GM23338 (cell line): ENCODE measurements at regions not wholly inside any gene's neighbourhood (a gene's known extent, or its start where the extent isn't known, plus 50 kb on each side); places are given as distances from the start of the nearest gene placed in this dataset.

Experiments
- ATAC-seq: fragments of 200-7000 bp; cut with Tn5 transposase; 3 replicates; pipeline ENCODE4 v1.9.1; 2020
- DNase-seq: peaks from one replicate; pipeline ENCODE4 v3.0.0-alpha.2; 2015; ENCODE audit warnings: low spot score
- H2AFZ ChIP-seq: fragments of 200-600 bp; sonication (generic); 2 replicates; pipeline ENCODE4 v1.8.0; 2016; ENCODE audit warnings: antibody characterized with exemption, mild to moderate bottlenecking, moderate library complexity
- H3F3A ChIP-seq: fragments of 200-600 bp; sonication (generic); replicated peaks from 2 replicates; pipeline ENCODE4 v1.8.0; 2017; ENCODE audit warnings: antibody characterized with exemption, mixed run types, low read depth
- H3K27ac ChIP-seq: fragments of 200-600 bp; sonication (generic); 2 replicates; pipeline ENCODE4 v1.6.1; 2016; ENCODE audit warnings: low read depth
- H3K27me3 ChIP-seq: fragments of 200-600 bp; sonication (generic); 2 replicates; pipeline ENCODE4 v1.8.0; 2016; ENCODE audit warnings: mild to moderate bottlenecking, mixed run types, moderate library complexity; ENCODE audit not compliant: insufficient read depth
- H3K36me3 ChIP-seq: fragments of 200-600 bp; sonication (generic); 2 replicates; pipeline ENCODE4 v1.8.0; 2016; ENCODE audit warnings: mild to moderate bottlenecking; ENCODE audit not compliant: insufficient read depth
- H3K4me1 ChIP-seq: fragments of 200-600 bp; sonication (generic); 2 replicates; pipeline ENCODE4 v1.8.0; 2016; ENCODE audit warnings: mild to moderate bottlenecking, moderate library complexity; ENCODE audit not compliant: insufficient read depth
- H3K4me2 ChIP-seq: fragments of 200-600 bp; sonication (generic); 2 replicates; pipeline ENCODE4 v1.7.1; 2017; ENCODE audit warnings: mixed run types
- H3K4me3 ChIP-seq: fragments of 200-600 bp; sonication (generic); 2 replicates; pipeline ENCODE4 v1.6.1; 2016; ENCODE audit warnings: mixed run types
- H3K79me2 ChIP-seq: fragments of 200-600 bp; sonication (generic); replicated peaks from 2 replicates; pipeline ENCODE4 v1.8.0; 2017; ENCODE audit warnings: mild to moderate bottlenecking; ENCODE audit not compliant: insufficient read depth
- H3K9me2 ChIP-seq: fragments of 200-600 bp; sonication (generic); 2 replicates; pipeline ENCODE4 v1.8.0; 2017; ENCODE audit not compliant: insufficient read depth
- H4K20me1 ChIP-seq: fragments of 200-600 bp; sonication (generic); replicated peaks from 2 replicates; pipeline ENCODE4 v1.8.0; 2017; ENCODE audit warnings: mild to moderate bottlenecking; ENCODE audit not compliant: insufficient read depth
- H3K27ac Mint-ChIP-seq: 2 replicates; pipeline ENCODE4 v1.8.0; 2020; ENCODE audit warnings: inconsistent platforms, mild to moderate bottlenecking, moderate library complexity, mixed read lengths
- H3K27me3 Mint-ChIP-seq: 3 replicates; pipeline ENCODE4 v1.8.0; 2022; ENCODE audit warnings: low read depth, mild to moderate bottlenecking, moderate library complexity, mixed read lengths, inconsistent platforms; ENCODE audit not compliant: insufficient read depth, poor library complexity
- H3K36me3 Mint-ChIP-seq: 3 replicates; pipeline ENCODE4 v1.8.0; 2021; ENCODE audit warnings: low read depth, mild to moderate bottlenecking, inconsistent platforms, moderate library complexity, mixed read lengths
- H3K4me1 Mint-ChIP-seq: 3 replicates; pipeline ENCODE4 v1.8.0; 2020; ENCODE audit warnings: mild to moderate bottlenecking, inconsistent platforms, mixed read lengths
- H3K4me3 Mint-ChIP-seq: 3 replicates; pipeline ENCODE4 v1.8.0; 2021; ENCODE audit warnings: moderate library complexity, mild to moderate bottlenecking, inconsistent platforms, mixed read lengths
- H3K9me3 Mint-ChIP-seq: 3 replicates; pipeline ENCODE4 v1.8.0; 2020; ENCODE audit warnings: moderate library complexity, mild to moderate bottlenecking, inconsistent platforms, mixed read lengths
- CREB1 ChIP-seq: fragments of 250-450 bp; sonication (Bioruptor Pico); IDR thresholded peaks from 2 replicates; pipeline ENCODE4 v1.5.0; 2020; ENCODE audit warnings: low read depth, mild to moderate bottlenecking, moderate library complexity
- CTCF ChIP-seq, 2 experiments: fragments of 200-600 bp in 1 of 2; sonication (generic) in 1 of 2; conservative IDR thresholded peaks; 2 replicates each; pipeline versions ENCODE4 v1.5.1 to v1.6.1; 2016 to 2017; ENCODE audit warnings: antibody characterized with exemption in 2 of 2, low read depth in 2 of 2, mild to moderate bottlenecking in 2 of 2, moderate library complexity in 1 of 2
- EZH2 ChIP-seq: fragments of 200-600 bp; sonication (generic); IDR thresholded peaks from one replicate; pipeline ENCODE4 v1.8.0; 2017; ENCODE audit warnings: antibody characterized with exemption, mild to moderate bottlenecking, low read depth; ENCODE audit not compliant: unreplicated experiment
- EZH2phosphoT487 ChIP-seq: fragments of 200-600 bp; sonication (generic); IDR thresholded peaks from one replicate; pipeline ENCODE4 v1.8.1; 2018; ENCODE audit warnings: antibody characterized with exemption; ENCODE audit not compliant: unreplicated experiment
- JUNB ChIP-seq: IDR thresholded peaks from one replicate; pipeline ENCODE4 v1.6.1; 2016; ENCODE audit warnings: antibody characterized with exemption; ENCODE audit not compliant: unreplicated experiment
- NANOG ChIP-seq: IDR thresholded peaks from 2 replicates; pipeline ENCODE4 v1.6.1; 2016; ENCODE audit warnings: antibody characterized with exemption, borderline replicate concordance
- POLR2AphosphoS5 ChIP-seq: IDR thresholded peaks from 2 replicates; pipeline ENCODE4 v1.6.1; 2016; ENCODE audit warnings: antibody characterized with exemption, low read depth
- STAT1 ChIP-seq: IDR thresholded peaks from one replicate; pipeline ENCODE4 v1.6.1; 2016; ENCODE audit warnings: antibody characterized with exemption; ENCODE audit not compliant: unreplicated experiment
- ZNF114 ChIP-seq: fragments of 250-450 bp; sonication (Bioruptor Pico); IDR thresholded peaks from 2 replicates; pipeline ENCODE4 v1.5.0; 2020; ENCODE audit warnings: mild to moderate bottlenecking, moderate library complexity
- ZNF331 ChIP-seq: fragments of 250-450 bp; sonication (Bioruptor Pico); IDR thresholded peaks from 2 replicates; pipeline ENCODE4 v1.5.0; 2020; ENCODE audit warnings: low read depth, mild to moderate bottlenecking, moderate library complexity
- ZNF462 ChIP-seq: fragments of 250-450 bp; sonication (Bioruptor Pico); IDR thresholded peaks from 2 replicates; pipeline ENCODE4 v1.5.0; 2020; ENCODE audit warnings: mild to moderate bottlenecking, moderate library complexity
- TF ChIP-seq, protein P1 (sequence below): IDR thresholded peaks from one replicate; pipeline ENCODE4 v1.6.1; 2018; ENCODE audit warnings: antibody characterized with exemption; ENCODE audit not compliant: unreplicated experiment
- TF ChIP-seq, protein P2 (sequence below): IDR thresholded peaks from 2 replicates; pipeline ENCODE4 v1.6.1; 2016; ENCODE audit warnings: antibody characterized with exemption

DNA sequence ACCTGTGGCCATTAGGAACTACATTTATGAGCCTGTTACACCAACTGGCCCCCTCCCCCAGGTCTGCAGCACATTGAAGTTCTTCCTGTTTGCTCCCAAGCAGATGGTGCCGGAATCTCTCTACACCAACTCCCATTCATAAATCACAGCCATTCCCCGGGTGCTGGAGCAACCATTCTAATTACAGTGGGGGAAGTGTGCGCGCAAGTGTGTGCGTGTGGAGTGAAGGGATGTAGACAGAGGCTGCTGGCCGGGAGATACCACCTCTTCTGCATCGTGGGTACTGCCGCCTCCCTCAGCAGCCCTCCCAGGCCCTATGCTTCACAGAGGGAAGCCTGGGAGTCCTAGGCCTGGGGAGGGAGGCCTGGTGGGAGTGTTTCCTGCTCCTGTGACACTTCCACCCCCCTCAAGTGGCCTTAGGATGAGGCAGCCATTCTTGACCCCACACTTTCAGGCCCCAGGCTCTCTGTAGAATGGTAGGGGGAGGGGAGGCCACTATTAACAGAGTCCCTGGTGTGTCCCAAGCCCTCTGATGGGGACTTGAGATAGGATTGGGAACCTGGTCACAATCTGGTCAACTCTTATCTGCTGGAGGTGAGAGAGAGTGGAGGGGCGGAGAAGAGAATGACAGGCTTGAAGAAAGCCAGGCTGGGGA is 69.1 kb downstream of the MAGEF1 start (continued):
- TF ChIP-seq EZH2 (no peak), ZNF331 (CRISPR knock-in tag) (no peak)

- Histone ChIP-seq H3K4me1 (no peaks in the 10 kb centered on the region), H3K36me3 (no peaks in the 10 kb centered on the region), H3K79me2 (no peaks in the 10 kb centered on the region), H2AFZ (no peak overlapping the region), H3K4me2 (no peak overlapping the region), H3K4me3 (no peak overlapping the region), H4K20me1 (no peaks in the 10 kb centered on the region; the same call in 1 of the 2 replicates), H3K27ac (no peak overlapping the region), H3K9me2 (0 out of 2 replicates have a peak, but pooled peaks cover 4% of the 10 kb centered on the region), H3F3A (no peaks in the 10 kb centered on the region), H3K27me3 (no peaks in the 10 kb centered on the region)
- H3K4me3 Mint-ChIP-seq = no peak overlapping the region
- no peak overlapping the region for H3K27ac Mint-ChIP-seq
- peaks cover 13% of the 10 kb centered on the region for H3K27me3 Mint-ChIP-seq
- H3K36me3 Mint-ChIP-seq = no peaks in the 10 kb centered on the region
- H3K9me3 Mint-ChIP-seq = no peaks in the 10 kb centered on the region; the same call in 2 of the 3 replicates
- ATAC-seq = no peak
- TF ChIP-seq ZNF331 (CRISPR knock-in tag) (no peak), STAT1 (no peak), JUNB (no peak), NANOG (no peak), CREB1 (CRISPR knock-in tag) (no peak), CTCF (conservative IDR thresholded peaks at IDR 0.05; ENCODE audit: low read depth in 2 of 2) (no peak), EZH2 (no peak), EZH2phosphoT487 (no peak), POLR2AphosphoS5 (no peak), ZNF114 (CRISPR knock-in tag) (no peak), ZNF462 (no peak)
- TF ChIP-seq, protein P1, sequence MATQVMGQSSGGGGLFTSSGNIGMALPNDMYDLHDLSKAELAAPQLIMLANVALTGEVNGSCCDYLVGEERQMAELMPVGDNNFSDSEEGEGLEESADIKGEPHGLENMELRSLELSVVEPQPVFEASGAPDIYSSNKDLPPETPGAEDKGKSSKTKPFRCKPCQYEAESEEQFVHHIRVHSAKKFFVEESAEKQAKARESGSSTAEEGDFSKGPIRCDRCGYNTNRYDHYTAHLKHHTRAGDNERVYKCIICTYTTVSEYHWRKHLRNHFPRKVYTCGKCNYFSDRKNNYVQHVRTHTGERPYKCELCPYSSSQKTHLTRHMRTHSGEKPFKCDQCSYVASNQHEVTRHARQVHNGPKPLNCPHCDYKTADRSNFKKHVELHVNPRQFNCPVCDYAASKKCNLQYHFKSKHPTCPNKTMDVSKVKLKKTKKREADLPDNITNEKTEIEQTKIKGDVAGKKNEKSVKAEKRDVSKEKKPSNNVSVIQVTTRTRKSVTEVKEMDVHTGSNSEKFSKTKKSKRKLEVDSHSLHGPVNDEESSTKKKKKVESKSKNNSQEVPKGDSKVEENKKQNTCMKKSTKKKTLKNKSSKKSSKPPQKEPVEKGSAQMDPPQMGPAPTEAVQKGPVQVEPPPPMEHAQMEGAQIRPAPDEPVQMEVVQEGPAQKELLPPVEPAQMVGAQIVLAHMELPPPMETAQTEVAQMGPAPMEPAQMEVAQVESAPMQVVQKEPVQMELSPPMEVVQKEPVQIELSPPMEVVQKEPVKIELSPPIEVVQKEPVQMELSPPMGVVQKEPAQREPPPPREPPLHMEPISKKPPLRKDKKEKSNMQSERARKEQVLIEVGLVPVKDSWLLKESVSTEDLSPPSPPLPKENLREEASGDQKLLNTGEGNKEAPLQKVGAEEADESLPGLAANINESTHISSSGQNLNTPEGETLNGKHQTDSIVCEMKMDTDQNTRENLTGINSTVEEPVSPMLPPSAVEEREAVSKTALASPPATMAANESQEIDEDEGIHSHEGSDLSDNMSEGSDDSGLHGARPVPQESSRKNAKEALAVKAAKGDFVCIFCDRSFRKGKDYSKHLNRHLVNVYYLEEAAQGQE = no peak
- TF ChIP-seq, protein P2, sequence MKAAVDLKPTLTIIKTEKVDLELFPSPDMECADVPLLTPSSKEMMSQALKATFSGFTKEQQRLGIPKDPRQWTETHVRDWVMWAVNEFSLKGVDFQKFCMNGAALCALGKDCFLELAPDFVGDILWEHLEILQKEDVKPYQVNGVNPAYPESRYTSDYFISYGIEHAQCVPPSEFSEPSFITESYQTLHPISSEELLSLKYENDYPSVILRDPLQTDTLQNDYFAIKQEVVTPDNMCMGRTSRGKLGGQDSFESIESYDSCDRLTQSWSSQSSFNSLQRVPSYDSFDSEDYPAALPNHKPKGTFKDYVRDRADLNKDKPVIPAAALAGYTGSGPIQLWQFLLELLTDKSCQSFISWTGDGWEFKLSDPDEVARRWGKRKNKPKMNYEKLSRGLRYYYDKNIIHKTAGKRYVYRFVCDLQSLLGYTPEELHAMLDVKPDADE = no peak
- H3K4me1 Mint-ChIP-seq = peaks cover 16% of the 10 kb centered on the region; the same call in 2 of the 3 replicates
- DNase-seq = no peak
These were observed 70.4 kb downstream of the MAGEF1 start for GRCh38 chr3:184641430-184641829.
